Cerebellar cortex (tissue), 1 donor: ENCODE measurements at regions not wholly inside any gene's neighbourhood (a gene's known extent, or its start where the extent isn't known, plus 50 kb on each side); places are given as distances from the start of the nearest gene placed in this dataset.
"Not testable (repeated sequence)": the region's sequence is repeated elsewhere in the genome, so short reads cannot be mapped to it uniquely, and the experiment has no call there.

Experiments
- DNase-seq: peaks from one replicate; pipeline ENCODE4 v3.0.0-alpha.2; 2015; ENCODE audit warnings: low spot score

DNA sequence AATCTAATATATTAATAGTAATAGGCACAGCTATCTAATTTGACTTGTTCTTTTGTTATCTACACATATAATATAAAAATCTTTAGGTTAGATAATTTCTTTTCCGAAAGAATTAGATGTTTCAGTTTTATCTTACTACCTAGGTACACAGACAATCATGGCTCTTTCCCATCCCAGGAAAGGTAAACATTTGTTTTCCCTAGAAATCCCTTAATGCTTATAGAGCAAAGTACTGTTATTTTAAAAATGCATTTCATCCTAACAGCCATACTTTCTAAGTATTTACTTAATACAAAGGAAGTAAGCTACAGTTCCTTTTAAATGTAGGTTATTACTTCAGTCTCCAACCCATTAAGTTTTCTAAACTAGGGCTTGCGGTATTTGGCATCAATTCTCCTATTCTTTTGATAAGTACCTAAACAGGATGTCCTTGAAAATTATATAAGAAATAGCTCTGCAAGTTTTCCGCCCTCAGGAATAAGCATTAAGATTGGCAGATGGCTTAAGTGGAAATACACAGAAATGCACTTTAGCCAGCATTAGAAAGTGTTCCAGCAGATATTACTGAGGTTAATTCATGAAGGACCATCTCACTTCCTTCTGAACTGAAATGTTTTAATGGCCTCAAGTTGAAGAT, 616.2 kb upstream of the SPRY2 start:
- DNase-seq = peak; percentile 26

DNA sequence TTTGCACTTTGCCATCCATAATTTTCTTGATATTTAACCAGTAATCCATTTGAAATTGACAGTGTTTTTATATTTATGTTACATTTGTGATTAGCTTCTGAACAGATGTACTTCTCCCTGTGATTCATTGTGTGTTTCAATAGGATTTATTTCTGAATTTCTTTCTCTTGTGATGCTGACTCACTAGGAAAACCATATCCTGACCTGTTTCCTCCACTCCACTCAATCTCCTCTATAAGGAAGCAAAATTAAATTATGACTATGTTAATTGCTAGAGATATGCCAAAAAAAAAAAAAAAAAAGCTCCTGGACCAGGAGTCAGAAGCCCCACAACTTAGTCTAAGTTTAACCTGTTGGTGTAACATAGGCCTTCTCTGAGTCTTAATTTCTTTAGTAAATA, 614.6 kb upstream of the SPRY2 start:
- no peak for DNase-seq

- no peak for DNase-seq
Measured at GRCh38 chr13:80952158-80952557, 611.2 kb upstream of the SPRY2 start.

DNA sequence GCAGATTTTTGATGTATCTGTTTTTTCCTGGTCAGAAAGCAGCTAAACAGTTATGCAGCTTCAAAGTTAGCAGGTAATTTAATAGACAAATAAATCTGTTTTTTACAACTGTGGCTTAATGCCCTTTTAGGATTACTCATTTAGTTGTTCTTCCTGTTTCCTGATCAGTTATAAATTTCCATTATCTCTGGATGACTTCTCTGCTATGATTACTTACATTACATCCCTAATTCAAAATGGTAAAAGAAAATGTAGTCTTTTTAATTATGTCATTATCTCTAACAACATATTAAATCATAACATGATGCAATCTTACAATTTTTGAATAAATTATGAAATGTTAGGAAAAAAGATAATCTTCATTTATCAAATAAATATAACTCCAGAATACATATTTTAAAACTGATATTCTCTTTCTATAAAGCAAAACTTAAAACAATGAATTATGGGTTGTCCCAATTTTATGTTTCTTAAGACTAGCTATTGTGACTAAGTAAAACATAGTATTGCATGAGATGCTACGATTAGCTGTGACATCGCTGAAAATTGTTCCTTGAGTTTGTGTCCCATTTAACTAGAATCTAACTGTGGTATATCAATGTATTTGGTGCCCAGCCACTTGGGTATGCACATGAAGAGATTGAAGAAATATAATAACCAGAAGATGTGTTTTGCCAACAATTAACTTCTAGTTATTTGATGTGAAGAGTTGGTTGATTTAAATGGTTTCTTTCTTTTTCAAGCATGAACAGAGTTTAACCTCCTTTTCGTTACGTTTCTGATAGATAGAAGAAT, 605.3 kb upstream of the SPRY2 start:
- DNase-seq = no peak

DNA sequence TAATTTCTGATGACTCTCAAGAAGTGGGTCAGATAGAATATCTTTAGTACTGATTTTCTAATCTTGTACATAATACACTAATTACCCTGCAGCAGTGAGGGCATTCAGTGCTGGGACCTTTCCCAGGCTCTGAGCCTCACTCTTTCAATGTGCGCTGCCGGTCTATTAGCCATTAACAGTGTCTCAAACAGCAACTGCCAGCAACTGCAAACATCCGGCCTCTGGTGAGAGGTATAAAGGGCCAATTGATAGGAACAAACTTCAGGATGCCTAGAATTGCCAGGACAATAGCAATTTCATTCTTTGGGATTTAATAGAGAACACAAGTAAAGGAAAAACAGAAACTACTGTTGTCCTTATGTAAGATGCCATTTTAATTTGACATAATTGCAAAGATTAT, 604.4 kb upstream of the SPRY2 start:
- no peak for DNase-seq

DNA sequence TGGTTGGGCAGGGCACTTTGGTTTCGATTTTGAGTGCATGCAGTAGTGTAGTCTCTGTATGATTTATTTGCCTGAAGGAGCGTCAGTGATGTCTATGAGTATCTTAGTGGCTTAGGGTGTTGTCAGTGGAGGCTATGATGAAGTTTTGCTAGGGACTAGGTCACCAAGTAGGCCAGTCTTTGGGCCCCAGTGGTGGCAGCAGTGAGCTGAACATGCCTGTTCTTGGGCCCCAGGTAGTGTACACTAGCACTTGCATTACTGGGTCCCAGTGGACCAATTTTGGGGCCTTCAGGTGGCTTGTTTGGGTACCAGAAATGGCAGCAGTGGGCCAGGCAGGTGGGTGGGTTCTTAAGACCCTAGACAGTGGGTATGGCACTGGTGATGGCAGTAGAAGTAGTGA, 598.7 kb upstream of the SPRY2 start:
- DNase-seq = no peak

DNA sequence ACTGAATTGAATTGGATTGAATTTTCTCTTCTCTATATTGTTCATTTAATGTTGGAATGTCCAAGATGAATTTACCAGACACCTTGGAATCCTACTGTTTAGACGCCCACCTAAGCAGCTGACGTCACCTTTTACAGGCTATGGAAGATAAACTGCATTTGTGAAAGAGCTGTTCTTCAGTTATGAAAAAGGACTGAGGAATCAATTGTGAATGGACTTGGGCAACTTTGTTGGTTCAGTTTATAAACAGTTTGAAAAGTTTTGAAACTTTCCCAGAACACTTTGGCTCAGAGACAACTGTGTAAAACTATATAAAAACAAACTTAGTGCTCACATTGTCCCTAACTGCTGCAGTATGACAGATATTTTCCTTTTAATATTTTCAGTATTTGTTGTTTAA, 590.8 kb upstream of the SPRY2 start:
- DNase-seq = no peak

DNA sequence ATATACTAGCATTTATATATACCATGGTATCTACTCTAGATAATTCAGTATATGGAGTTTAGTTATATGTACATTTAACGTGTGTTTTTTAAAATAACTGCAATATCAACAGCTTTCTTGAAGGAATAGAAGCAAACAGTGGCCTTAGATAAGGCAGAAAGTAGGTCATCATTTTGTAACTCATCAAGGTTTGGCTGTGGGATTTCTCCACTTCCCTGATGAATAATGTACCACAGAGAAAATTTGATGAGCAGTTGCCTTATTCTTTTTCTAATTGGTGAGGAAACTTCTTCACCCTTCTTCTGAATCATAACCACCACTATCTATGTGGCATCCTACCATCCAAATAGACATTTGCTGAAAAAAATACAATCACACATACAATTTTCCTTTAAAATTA, 590.2 kb upstream of the SPRY2 start:
- peak; percentile 39 for DNase-seq

DNA sequence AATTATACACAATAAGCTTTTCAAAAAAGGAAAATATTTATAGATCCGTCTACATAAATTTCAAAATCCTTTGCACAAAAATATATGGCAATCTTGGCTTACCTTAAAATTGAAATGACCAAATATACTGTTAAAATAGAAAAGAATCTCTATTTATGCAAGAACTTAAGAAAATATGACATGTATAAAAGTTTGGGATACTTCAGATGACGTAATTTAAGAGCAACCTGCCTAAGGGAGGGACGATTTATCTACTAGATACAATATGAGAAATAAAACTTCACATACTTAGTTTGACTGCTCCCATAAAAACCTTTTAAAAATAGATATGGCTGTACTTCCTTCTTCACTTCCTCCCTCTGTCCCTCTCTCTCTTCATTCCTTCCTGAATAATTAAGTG, 587.3 kb upstream of the SPRY2 start:
- DNase-seq = no peak

DNA sequence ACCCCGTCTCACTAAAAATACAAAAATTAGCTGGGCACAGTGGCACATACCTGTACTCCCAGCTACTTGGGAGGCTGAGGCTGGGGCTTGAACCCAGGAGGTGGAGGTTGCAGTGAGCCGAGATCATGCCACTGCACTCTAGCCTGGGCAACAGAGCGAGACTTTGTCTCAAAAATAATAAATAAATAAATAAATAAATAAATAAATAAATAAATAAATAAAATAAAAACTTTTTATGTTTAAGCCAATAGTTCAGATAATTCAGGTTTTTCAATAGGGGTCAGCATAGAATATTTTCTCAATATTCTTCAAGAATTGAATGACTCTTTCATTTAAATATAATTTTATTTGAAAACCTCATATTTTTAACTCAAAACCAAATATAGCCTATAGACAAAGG, 585.1 kb upstream of the SPRY2 start:
- not testable (repeated sequence) for DNase-seq

DNA sequence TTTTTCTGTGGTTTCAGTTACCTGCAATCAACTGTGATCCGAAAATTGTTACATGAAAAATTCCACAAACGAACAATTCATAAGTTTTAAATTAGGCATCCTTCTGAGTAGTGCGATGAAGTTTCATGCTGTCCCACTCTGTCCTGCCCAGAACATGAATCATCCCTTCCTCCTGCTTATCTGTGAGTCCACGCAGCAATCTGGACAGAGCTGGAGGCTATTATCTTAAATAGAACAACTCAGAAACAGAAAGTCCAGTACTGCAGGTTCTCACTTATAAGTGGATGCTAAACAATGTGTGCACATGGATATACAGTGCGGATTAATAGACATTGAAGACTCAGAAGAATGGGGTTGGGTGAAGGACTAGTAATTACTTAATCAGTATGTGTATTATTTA, 583.7 kb upstream of the SPRY2 start:
- DNase-seq = no peak

DNA sequence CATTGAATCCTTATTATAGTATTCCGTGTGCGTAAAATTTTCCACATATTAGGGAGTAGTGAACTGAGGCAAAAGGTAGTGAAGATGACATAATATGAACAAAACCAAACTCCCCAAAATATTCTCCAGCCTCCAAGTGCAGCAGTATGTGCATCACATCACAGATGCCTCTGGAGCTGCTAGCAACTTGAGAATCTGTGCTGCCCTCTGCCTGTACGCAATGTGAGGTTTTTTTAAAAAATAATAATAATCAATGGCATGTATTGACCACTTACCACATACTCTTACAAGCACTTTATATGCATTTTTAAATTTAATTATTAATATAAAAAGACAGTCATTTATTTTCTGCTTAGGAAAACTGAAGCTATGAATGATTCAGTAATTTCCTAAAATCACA, 583.0 kb upstream of the SPRY2 start:
- no peak for DNase-seq

DNA sequence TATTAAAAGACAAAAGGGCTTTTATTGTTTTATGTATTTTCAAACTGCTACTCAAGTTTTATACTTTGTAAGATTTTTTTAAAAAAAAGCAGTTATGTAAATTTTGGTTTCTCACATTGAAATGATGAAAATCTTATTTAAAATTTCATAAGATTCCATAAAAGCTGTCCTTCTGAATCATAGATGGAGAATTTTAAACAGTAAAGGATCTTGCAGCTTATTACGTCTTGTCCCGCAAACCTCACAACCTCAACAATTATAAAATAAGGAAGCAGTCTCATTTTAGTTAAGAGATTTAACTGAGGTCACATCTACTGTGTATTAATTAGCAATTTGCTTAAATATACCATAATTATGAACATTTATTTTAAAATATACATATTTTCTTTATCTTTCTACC, 581.0 kb upstream of the SPRY2 start:
- no peak for DNase-seq

GRCh38 chr13:80921541-80921940, 580.6 kb upstream of the SPRY2 start:
- DNase-seq = no peak

GRCh38 chr13:80906860-80907259, 565.9 kb upstream of the SPRY2 start:
- DNase-seq = no peak

DNA sequence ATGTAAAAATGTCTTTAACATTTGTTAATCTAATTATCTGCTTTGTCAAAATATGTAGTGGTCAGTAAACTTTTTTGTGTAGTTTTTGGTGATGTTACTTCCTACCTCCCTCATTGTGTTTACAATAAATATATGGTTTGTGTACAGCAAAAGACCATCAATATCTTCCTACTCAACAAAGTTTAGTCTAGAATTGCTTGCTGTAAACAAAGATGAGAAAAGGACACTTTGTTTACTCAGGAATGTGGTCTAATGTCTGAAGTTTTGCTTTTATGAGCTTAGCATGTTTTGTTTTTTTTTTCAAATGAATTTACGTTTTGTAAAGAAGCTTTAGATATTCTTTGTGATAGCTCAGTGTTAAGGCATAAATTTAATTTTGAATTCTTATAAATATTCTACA, 563.5 kb upstream of the SPRY2 start:
- no peak for DNase-seq

DNA sequence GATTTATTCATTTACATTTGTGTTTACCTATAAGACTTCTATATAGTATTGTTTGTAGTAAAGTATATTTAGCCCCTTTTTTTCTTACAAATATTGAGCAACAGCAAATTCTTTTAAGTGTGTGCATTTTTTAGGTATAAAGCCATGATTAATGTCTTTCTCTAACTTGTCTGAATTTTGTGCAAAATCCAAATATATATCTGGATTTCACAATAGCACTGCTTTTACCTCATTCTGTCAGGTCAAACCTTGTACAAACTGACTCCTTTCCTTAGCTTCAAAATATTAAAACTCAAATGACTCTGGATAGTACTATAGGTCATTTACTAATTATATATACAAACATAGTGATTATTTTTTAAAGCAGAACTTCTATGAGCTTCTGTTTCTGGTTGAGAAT, 563.0 kb upstream of the SPRY2 start:
- DNase-seq = no peak

- no peak for DNase-seq
Measured at GRCh38 chr13:80901530-80901929, 560.6 kb upstream of the SPRY2 start.

DNA sequence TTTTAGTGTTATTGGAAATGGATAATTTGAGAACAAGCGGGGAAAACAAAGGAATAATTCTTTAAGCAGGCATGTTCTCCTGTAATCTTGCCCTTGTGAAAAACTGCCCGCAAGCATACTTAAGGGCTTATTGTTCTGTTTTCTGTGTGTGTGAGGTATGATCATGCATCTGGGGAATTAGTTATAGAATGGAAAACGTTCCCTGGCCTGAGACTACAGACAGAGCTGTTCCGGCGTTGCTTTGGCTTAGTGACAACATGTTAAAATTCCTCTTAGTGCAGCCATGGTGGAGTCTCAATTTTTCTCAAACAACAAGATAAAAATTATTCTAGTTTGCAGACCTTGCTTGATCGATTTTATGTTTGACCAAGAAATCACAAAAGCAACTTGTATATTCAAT, 560.2 kb upstream of the SPRY2 start:
- DNase-seq = peak; percentile 55

GRCh38 chr13:80900561-80900960, 559.6 kb upstream of the SPRY2 start:
- DNase-seq = no peak

GRCh38 chr13:80897641-80898040, 556.7 kb upstream of the SPRY2 start:
- DNase-seq = not testable (repeated sequence)

GRCh38 chr13:80894917-80895316, 554.0 kb upstream of the SPRY2 start:
- no peak for DNase-seq

DNA sequence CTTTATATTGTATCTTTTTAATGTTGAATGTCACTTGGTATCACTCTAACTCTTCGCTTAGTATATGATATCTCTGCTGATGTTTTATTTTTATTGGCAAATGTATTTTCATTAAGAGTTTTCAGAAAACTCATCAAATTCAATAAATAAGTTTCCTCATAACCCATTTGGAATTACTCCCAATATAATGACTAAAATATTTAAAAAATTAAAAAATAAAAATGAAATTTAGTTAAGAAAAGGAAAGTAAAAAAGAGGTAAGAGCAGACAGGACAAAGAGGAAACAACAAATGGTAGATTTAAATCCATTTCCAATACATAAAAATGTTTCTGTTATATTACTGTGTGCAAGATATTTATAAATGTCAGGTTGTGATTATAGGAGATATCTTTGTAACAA, 548.9 kb upstream of the SPRY2 start:
- no peak for DNase-seq

DNA sequence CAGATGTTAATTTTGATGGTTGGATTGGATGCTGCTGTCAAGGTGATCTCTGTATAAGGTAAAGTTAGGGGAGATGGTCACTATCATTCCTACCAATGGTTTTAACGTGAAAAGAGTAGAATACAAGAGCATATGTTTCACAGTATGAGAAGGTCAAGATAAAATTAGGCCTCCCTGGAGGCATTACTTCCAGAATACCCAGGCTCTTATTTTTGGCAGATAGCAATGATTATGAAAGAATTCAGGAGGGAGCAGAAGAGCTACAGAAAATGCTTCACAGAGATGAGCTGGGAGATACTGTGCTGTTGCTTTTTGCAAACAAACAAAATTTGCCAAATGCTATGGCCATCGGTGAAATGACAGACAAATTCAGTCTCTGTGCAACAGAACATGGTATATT, 547.5 kb upstream of the SPRY2 start:
- DNase-seq = peak; percentile 82
